ENCODE measurements at regions not wholly inside any gene's neighbourhood (a gene's known extent, or its start where the extent isn't known, plus 50 kb on each side); places are given as distances from the start of the nearest gene placed in this dataset.

DNA sequence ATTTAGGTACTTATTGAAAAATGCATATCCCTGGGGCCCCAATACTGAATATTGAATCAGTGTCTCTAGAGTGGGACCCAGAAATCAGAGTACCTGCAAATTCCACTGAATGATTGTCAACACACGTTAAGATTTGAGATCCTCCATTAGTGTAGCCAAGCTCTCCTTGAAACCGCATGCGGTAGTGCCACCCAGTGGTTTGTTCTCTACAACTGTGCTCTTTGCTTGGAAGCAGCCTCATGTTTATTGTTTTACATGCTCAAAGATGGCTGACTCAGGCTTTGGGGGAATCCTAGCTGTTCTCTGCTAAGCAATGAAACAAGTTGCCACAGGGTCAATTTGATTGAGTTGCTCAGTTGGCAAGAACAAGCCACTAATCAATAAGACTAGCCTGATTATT, 340.2 kb upstream of the CELF2 start:
- peak; percentile 30 for TF ChIP-seq CTCF (IDR thresholded peaks at IDR 0.05)
- Mint-ChIP-seq H3K27ac (no peak overlapping the region), H3K4me3 (no peak overlapping the region), H3K4me1 (no peaks in the 10 kb centered on the region), H3K27me3 (ENCODE audit: low read depth, poor library complexity) (no peaks in the 10 kb centered on the region), H3K9me3 (peaks cover 29% of the 10 kb centered on the region), H3K36me3 (ENCODE audit: low read depth) (no peaks in the 10 kb centered on the region)
- peak; percentile 38 for DNase-seq

- no peak overlapping the region for H3K27ac Mint-ChIP-seq
- H3K9me3 Mint-ChIP-seq: peaks cover 5% of the 10 kb centered on the region
- H3K27me3 Mint-ChIP-seq (ENCODE audit: low read depth, poor library complexity): no peaks in the 10 kb centered on the region
- no peak for TF ChIP-seq CTCF (IDR thresholded peaks at IDR 0.05)
- no peak for DNase-seq
- no peaks in the 10 kb centered on the region for H3K36me3 Mint-ChIP-seq (ENCODE audit: low read depth)
- no peak overlapping the region for H3K4me3 Mint-ChIP-seq
- no peaks in the 10 kb centered on the region for H3K4me1 Mint-ChIP-seq
Observed at GRCh38 chr10:10680496-10680895, 337.2 kb upstream of the CELF2 start.

DNA sequence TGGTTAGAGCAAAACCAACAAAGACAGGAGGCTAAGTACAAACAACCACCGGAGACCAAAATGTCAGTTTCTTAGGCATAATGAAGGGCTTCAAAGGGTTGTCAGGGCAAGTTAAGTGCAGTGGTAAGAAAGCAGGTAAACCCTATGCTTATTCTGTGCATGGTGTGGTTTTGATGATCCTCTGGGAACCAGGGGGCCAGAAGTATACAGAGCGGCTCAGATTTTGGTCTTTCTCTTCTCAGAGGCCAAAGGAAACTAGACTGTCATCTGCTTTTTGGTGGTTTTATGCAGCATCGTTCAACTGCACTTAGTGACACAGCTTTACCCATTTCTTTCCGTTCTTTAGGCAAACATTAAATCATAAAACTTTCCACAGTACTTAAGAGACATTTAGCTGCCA, 332.7 kb upstream of the CELF2 start:
- Mint-ChIP-seq H3K27me3 (ENCODE audit: low read depth, poor library complexity) (no peaks in the 10 kb centered on the region), H3K4me1 (no peaks in the 10 kb centered on the region), H3K36me3 (ENCODE audit: low read depth) (no peaks in the 10 kb centered on the region), H3K9me3 (peaks cover 3% of the 10 kb centered on the region), H3K4me3 (no peak overlapping the region), H3K27ac (no peak overlapping the region)
- no peak for TF ChIP-seq CTCF (IDR thresholded peaks at IDR 0.05)
- DNase-seq: no peak

- DNase-seq: no peak
- Mint-ChIP-seq H3K27ac (no peak overlapping the region), H3K9me3 (peaks cover 8% of the 10 kb centered on the region), H3K27me3 (ENCODE audit: low read depth, poor library complexity) (no peaks in the 10 kb centered on the region), H3K4me3 (no peak overlapping the region), H3K36me3 (ENCODE audit: low read depth) (no peaks in the 10 kb centered on the region), H3K4me1 (no peaks in the 10 kb centered on the region)
- TF ChIP-seq CTCF (IDR thresholded peaks at IDR 0.05): no peak
Observed at GRCh38 chr10:10685566-10685965, 332.1 kb upstream of the CELF2 start.

DNA sequence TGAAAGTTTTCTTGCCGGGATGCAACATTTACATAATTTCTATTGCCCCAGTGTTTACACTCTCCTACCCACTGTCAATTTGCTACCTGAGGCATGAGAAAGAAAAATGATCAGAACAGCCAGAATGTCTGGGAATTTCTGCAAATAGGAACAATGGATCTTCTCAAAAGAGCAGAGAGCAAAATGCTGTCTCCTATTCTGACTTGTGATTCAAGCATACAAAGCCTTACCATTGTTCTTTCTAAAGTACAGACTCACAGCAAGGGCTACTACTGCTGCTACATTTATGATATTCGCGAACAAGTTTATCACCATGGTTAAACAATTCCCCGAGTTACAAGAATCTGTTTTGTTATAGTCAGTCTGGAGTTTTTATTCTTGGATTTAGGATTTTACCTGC, 329.9 kb upstream of the CELF2 start:
- Mint-ChIP-seq H3K27ac (no peak overlapping the region), H3K36me3 (ENCODE audit: low read depth) (no peaks in the 10 kb centered on the region), H3K4me3 (no peak overlapping the region), H3K27me3 (ENCODE audit: low read depth, poor library complexity) (no peaks in the 10 kb centered on the region), H3K4me1 (no peaks in the 10 kb centered on the region), H3K9me3 (peaks cover 8% of the 10 kb centered on the region)
- DNase-seq: no peak
- no peak for TF ChIP-seq CTCF (IDR thresholded peaks at IDR 0.05)

GRCh38 chr10:10699427-10699826, 318.2 kb upstream of the CELF2 start:
- Mint-ChIP-seq H3K4me3 (no peak overlapping the region), H3K27me3 (ENCODE audit: low read depth, poor library complexity) (no peaks in the 10 kb centered on the region), H3K4me1 (peaks cover 78% of the 10 kb centered on the region), H3K9me3 (peaks cover 24% of the 10 kb centered on the region), H3K36me3 (ENCODE audit: low read depth) (peaks cover 9% of the 10 kb centered on the region), H3K27ac (no peak overlapping the region)
- TF ChIP-seq CTCF (IDR thresholded peaks at IDR 0.05): no peak
- DNase-seq: no peak

Measured in nephron progenitor cell (in vitro differentiated cells).